WTC11 (cell line): ENCODE measurements at regions not wholly inside any gene's neighbourhood (a gene's known extent, or its start where the extent isn't known, plus 50 kb on each side); places are given as distances from the start of the nearest gene placed in this dataset.

Source experiments
- ATAC-seq: fragments of 200-7000 bp; cut with Tn5 transposase; 2 replicates; pipeline ENCODE4 v1.10.0; 2021; ENCODE audit warnings: mild to moderate bottlenecking, moderate library complexity
- CTCF ChIA-PET: fragments of 300-600 bp; sonication (Branson Sonifier 250); formaldehyde crosslinking; loops from one replicate; lab custom pipeline; 2021; ENCODE audit warnings: antibody characterized with exemption; lab: Charles Lee
- POLR2A ChIA-PET: fragments of 350-600 bp; sonication (Branson Sonifier 250); formaldehyde crosslinking; loops from one replicate; lab custom pipeline; 2021; ENCODE audit warnings: antibody characterized with exemption; lab: Charles Lee
- DNase-seq: peaks from one replicate; pipeline ENCODE4 v3.0.0; 2021; ENCODE audit warnings: low spot score
- H3K27ac Mint-ChIP-seq: 2 replicates; pipeline ENCODE4 v1.8.0; 2021; ENCODE audit warnings: mixed read lengths
- H3K27me3 Mint-ChIP-seq: 2 replicates; pipeline ENCODE4 v1.8.0; 2021; ENCODE audit warnings: low read depth, mild to moderate bottlenecking, moderate library complexity, mixed read lengths
- H3K36me3 Mint-ChIP-seq: 2 replicates; pipeline ENCODE4 v1.8.0; 2021; ENCODE audit warnings: mixed read lengths
- H3K4me1 Mint-ChIP-seq: 2 replicates; pipeline ENCODE4 v1.8.0; 2022; ENCODE audit warnings: mixed read lengths
- H3K4me3 Mint-ChIP-seq: 2 replicates; pipeline ENCODE4 v1.8.0; 2021; ENCODE audit warnings: mild to moderate bottlenecking, moderate library complexity, mixed read lengths
- H3K9me3 Mint-ChIP-seq: 2 replicates; pipeline ENCODE4 v1.8.0; 2021; ENCODE audit warnings: mixed read lengths
- ATF2 ChIP-seq: sonication (generic); formaldehyde crosslinking; IDR thresholded peaks from 2 replicates; pipeline ENCODE4 v1.8.1; 2022; ENCODE audit warnings: low read depth, missing genetic modification reagents, borderline replicate concordance
- CDX4 ChIP-seq: fragments of 250-450 bp; sonication (Bioruptor Pico); IDR thresholded peaks from 2 replicates; pipeline ENCODE4 v1.9.0; 2021; ENCODE audit warnings: moderate library complexity, mild to moderate bottlenecking, inconsistent platforms, borderline replicate concordance
- E2F4 ChIP-seq: sonication (generic); formaldehyde crosslinking; IDR thresholded peaks from 2 replicates; pipeline ENCODE4 v1.8.1; 2022; ENCODE audit warnings: low read depth, mild to moderate bottlenecking, moderate library complexity, missing genetic modification reagents, borderline replicate concordance
- E2F5 ChIP-seq: sonication (generic); formaldehyde crosslinking; IDR thresholded peaks from 2 replicates; pipeline ENCODE4 v1.8.1; 2022; ENCODE audit warnings: mild to moderate bottlenecking, moderate library complexity, missing genetic modification reagents
- ESRRA ChIP-seq: sonication (generic); formaldehyde crosslinking; IDR thresholded peaks from 2 replicates; pipeline ENCODE4 v1.8.1; 2022; ENCODE audit warnings: mild to moderate bottlenecking, missing genetic modification reagents, borderline replicate concordance
- JAZF1 ChIP-seq: fragments of 250-450 bp; sonication (Bioruptor Pico); IDR thresholded peaks from 2 replicates; pipeline ENCODE4 v1.9.0; 2021; ENCODE audit warnings: moderate library complexity, mild to moderate bottlenecking, inconsistent platforms
- JUN ChIP-seq: sonication (generic); formaldehyde crosslinking; IDR thresholded peaks from 2 replicates; pipeline ENCODE4 v1.8.0; 2023; ENCODE audit warnings: mild to moderate bottlenecking, missing genetic modification reagents
- NR1H2 ChIP-seq: sonication (generic); formaldehyde crosslinking; IDR thresholded peaks from 2 replicates; pipeline ENCODE4 v1.9.0; 2021; ENCODE audit warnings: mild to moderate bottlenecking, moderate library complexity, missing genetic modification reagents
- NR2C2 ChIP-seq: sonication (generic); formaldehyde crosslinking; IDR thresholded peaks from 2 replicates; pipeline ENCODE4 v1.8.0; 2022; ENCODE audit warnings: mild to moderate bottlenecking, missing genetic modification reagents
- PRDM15 ChIP-seq: sonication (generic); formaldehyde crosslinking; IDR thresholded peaks from 2 replicates; pipeline ENCODE4 v1.8.0; 2022; ENCODE audit warnings: missing genetic modification reagents
- RORB ChIP-seq: fragments of 250-450 bp; sonication (Bioruptor Pico); IDR thresholded peaks from 2 replicates; pipeline ENCODE4 v1.9.0; 2021; ENCODE audit warnings: mild to moderate bottlenecking
- SMAD3 ChIP-seq: sonication (generic); formaldehyde crosslinking; IDR thresholded peaks from 2 replicates; pipeline ENCODE4 v1.8.0; 2022; ENCODE audit warnings: missing genetic modification reagents, mild to moderate bottlenecking, borderline replicate concordance
- STAT6 ChIP-seq: sonication (generic); formaldehyde crosslinking; conservative IDR thresholded peaks from 2 replicates; pipeline ENCODE4 v1.8.1; 2023; ENCODE audit warnings: mild to moderate bottlenecking, low read depth, missing genetic modification reagents, moderate library complexity
- ZBTB21 ChIP-seq: sonication (generic); formaldehyde crosslinking; IDR thresholded peaks from 2 replicates; pipeline ENCODE4 v1.8.1; 2023; ENCODE audit warnings: mild to moderate bottlenecking, missing genetic modification reagents, borderline replicate concordance
- ZNF396 ChIP-seq: fragments of 250-450 bp; sonication (Bioruptor Pico); IDR thresholded peaks from 2 replicates; pipeline ENCODE4 v1.8.0; 2021; ENCODE audit warnings: mild to moderate bottlenecking, moderate library complexity, borderline replicate concordance
- ZNF425 ChIP-seq: fragments of 250-450 bp; sonication (Bioruptor Pico); conservative IDR thresholded peaks from 2 replicates; pipeline ENCODE4 v1.9.0; 2021; ENCODE audit warnings: mild to moderate bottlenecking
- ZNF671 ChIP-seq: fragments of 250-450 bp; sonication (Bioruptor Pico); IDR thresholded peaks from 2 replicates; pipeline ENCODE4 v1.8.0; 2021; ENCODE audit warnings: mild to moderate bottlenecking

- TF ChIP-seq ZBTB21 (CRISPR knock-in tag): no peak
- TF ChIP-seq E2F4 (CRISPR knock-in tag): no peak
Measured at GRCh38 chr6:20034408-20034769, 177.9 kb downstream of the MBOAT1 start (continued).

GRCh38 chr6:20036141-20036677 is 176.1 kb downstream of the MBOAT1 start:
- Mint-ChIP-seq H3K27ac (no peak overlapping the region), H3K4me3 (no peak overlapping the region), H3K9me3 (peaks cover 28% of the 10 kb centered on the region), H3K36me3 (peaks cover 15% of the 10 kb centered on the region), H3K27me3 (no peaks in the 10 kb centered on the region; the same call in 1 of the 2 replicates), H3K4me1 (peaks cover 28% of the 10 kb centered on the region)
- CTCF ChIA-PET: no interaction called here
- DNase-seq (no peak), ATAC-seq (no peak)
- TF ChIP-seq RORB: no peak
- TF ChIP-seq ATF2 (CRISPR knock-in tag): no peak
- no peak for TF ChIP-seq CDX4 (CRISPR knock-in tag)
- no peak for TF ChIP-seq JUN (CRISPR knock-in tag)
- no peak for TF ChIP-seq ZNF425 (CRISPR knock-in tag)
- TF ChIP-seq PRDM15 (CRISPR knock-in tag): no peak
- TF ChIP-seq ZNF671 (CRISPR knock-in tag): no peak
- no peak for TF ChIP-seq SMAD3 (CRISPR knock-in tag)
- TF ChIP-seq NR2C2 (CRISPR knock-in tag): no peak
- no peak for TF ChIP-seq ESRRA (CRISPR knock-in tag)
- TF ChIP-seq NR1H2 (CRISPR knock-in tag): no peak
- no peak for TF ChIP-seq STAT6 (CRISPR knock-in tag)
- no peak for TF ChIP-seq ZNF396 (CRISPR knock-in tag)
- no peak for TF ChIP-seq JAZF1 (CRISPR knock-in tag)
- TF ChIP-seq E2F5: no peak
- POLR2A ChIA-PET: no interaction called here
